DMS153 (cell line): ENCODE measurements at regions not wholly inside any gene's neighbourhood (a gene's known extent, or its start where the extent isn't known, plus 50 kb on each side); places are given as distances from the start of the nearest gene placed in this dataset.
A peak's percentile ranks its signal among the peaks of the same experiment; 100 is the strongest.

Experiments used
- DNase-seq: peaks from one replicate; lab custom pipeline; 2025; lab: John Stamatoyannopoulos, UW

GRCh38 chr4:183563874-183564273 lies 59.0 kb downstream of the ING2 start:
- no peak for DNase-seq

GRCh38 chr4:183571350-183571941 lies 66.6 kb downstream of the ING2 start:
- peak; percentile 55 for DNase-seq

- DNase-seq: no peak
These were observed 72.0 kb downstream of the ING2 start for GRCh38 chr4:183576701-183577404.

- no peak for DNase-seq
These were observed 75.5 kb downstream of the ING2 start for GRCh38 chr4:183580370-183580769.

- DNase-seq: no peak
These were observed 76.0 kb downstream of the ING2 start for GRCh38 chr4:183580849-183581248.

- no peak for DNase-seq
These were observed 72.2 kb downstream of the RWDD4 start for GRCh38 chr4:183586824-183587223.

GRCh38 chr4:183588169-183588675 lies 70.8 kb downstream of the RWDD4 start:
- DNase-seq: no peak

GRCh38 chr4:183588691-183589090 lies 70.3 kb downstream of the RWDD4 start:
- DNase-seq: no peak

GRCh38 chr4:183589461-183590099 lies 69.4 kb downstream of the RWDD4 start:
- no peak for DNase-seq
